ENCODE measurements at regions not wholly inside any gene's neighbourhood (a gene's known extent, or its start where the extent isn't known, plus 50 kb on each side); places are given as distances from the start of the nearest gene placed in this dataset.

DNA sequence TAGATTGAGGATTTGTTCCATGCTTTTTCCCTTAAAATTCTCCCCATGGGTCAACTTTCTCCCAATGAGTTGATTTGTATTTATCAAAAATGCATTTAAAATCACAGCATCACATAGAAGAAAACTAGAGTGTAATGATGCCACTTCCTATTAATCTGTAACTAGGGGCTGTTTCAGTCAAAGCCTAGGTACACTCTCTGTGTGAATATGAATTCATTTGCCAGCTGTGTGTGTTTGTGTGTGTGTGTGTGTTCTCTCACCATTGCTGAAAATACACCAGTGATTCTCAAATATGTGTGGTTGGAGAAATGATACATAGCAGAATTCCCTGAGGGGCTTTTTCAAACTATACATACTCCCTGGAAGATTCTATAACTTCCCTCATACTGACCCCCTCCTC is 546.5 kb downstream of the KLHL13 start:
- Histone ChIP-seq H3K4me3 (no peak overlapping the region), H3K4me1 (ENCODE audit: low read depth) (no peaks in the 10 kb centered on the region), H3K36me3 (no peaks in the 10 kb centered on the region), H3K27me3 (no peaks in the 10 kb centered on the region), H3K27ac (no peak overlapping the region), H3K9me3 (ENCODE audit: low read depth) (no peaks in the 10 kb centered on the region)
- TF ChIP-seq, protein P1, sequence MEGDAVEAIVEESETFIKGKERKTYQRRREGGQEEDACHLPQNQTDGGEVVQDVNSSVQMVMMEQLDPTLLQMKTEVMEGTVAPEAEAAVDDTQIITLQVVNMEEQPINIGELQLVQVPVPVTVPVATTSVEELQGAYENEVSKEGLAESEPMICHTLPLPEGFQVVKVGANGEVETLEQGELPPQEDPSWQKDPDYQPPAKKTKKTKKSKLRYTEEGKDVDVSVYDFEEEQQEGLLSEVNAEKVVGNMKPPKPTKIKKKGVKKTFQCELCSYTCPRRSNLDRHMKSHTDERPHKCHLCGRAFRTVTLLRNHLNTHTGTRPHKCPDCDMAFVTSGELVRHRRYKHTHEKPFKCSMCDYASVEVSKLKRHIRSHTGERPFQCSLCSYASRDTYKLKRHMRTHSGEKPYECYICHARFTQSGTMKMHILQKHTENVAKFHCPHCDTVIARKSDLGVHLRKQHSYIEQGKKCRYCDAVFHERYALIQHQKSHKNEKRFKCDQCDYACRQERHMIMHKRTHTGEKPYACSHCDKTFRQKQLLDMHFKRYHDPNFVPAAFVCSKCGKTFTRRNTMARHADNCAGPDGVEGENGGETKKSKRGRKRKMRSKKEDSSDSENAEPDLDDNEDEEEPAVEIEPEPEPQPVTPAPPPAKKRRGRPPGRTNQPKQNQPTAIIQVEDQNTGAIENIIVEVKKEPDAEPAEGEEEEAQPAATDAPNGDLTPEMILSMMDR (IDR thresholded peaks at IDR 0.05; ENCODE audit: low read depth, low read length): no peak
- DNase-seq (ENCODE audit: low read depth in 1 of 2, low spot score in 1 of 2): no peak

DNA sequence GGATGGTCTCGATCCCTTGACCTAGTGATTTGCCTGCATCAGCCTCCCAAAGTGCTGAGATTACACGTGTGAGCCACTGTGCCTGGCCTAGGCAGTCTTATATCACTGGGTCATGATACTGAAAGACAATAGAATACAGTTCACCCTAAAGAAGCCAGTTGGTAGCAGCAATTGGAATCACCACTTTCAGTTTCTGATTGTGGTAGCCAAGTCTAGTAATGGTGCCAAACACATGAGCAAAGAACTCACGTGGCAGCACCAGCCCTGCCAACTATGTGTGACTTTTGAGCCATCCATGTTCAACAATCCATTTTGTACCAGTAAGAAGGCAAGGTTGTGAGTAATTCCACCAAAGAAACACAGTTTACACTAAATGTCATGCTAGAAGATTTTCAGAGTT is 548.4 kb downstream of the KLHL13 start:
- no peaks in the 10 kb centered on the region for H3K9me3 ChIP-seq (ENCODE audit: low read depth)
- TF ChIP-seq, protein P1 (IDR thresholded peaks at IDR 0.05; ENCODE audit: low read depth, low read length): no peak
- no peak overlapping the region for H3K27ac ChIP-seq
- H3K27me3 ChIP-seq: no peaks in the 10 kb centered on the region
- H3K4me3 ChIP-seq: no peak overlapping the region
- H3K4me1 ChIP-seq (ENCODE audit: low read depth): no peaks in the 10 kb centered on the region
- DNase-seq (ENCODE audit: low read depth in 1 of 2, low spot score in 1 of 2): no peak
- no peaks in the 10 kb centered on the region for H3K36me3 ChIP-seq

DNA sequence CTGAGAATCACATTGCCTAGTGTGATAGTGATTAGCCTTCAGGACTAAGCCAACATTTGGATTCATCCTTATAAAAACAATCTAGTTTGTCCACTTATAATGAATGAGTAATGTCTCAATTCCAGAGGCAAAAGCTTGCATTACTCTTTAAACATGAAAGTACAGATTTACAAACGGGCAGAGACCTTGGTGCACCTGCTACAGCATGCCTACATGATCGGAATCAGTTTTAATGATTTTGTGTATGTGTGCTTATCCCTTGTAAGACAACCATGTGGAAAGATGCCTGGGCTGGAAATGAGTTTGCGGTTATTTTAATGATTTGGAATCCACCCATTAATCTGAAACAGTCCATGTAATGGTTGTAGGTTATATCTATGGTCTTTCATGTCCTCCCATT is 572.7 kb downstream of the KLHL13 start:
- TF ChIP-seq, protein P1 (IDR thresholded peaks at IDR 0.05; ENCODE audit: low read depth, low read length): no peak

DNA sequence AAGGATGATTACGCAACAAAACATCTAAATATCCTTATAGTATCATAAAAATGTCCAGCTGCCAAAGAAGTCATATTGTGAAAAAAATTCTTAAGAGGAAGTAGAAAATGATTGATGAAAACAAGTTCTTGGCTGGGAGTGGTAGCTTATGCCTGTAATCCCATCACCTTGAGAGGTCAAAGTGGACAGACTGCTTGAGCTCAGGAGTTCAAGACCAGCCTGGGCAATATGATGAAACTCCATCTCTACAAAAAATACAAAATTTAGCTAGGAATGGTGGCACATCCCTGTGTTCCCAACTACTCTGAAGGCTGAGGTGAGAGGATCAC is 577.6 kb downstream of the KLHL13 start:
- DNase-seq (ENCODE audit: low read depth in 1 of 2, low spot score in 1 of 2): no peak
- Histone ChIP-seq H3K9me3 (ENCODE audit: low read depth) (no peaks in the 10 kb centered on the region), H3K36me3 (no peaks in the 10 kb centered on the region), H3K4me3 (no peak overlapping the region), H3K27ac (no peak overlapping the region), H3K27me3 (no peaks in the 10 kb centered on the region), H3K4me1 (ENCODE audit: low read depth) (no peaks in the 10 kb centered on the region)
- TF ChIP-seq, protein P1 (IDR thresholded peaks at IDR 0.05; ENCODE audit: low read depth, low read length): no peak

More for the DNA sequence above, 572.7 kb downstream of the KLHL13 start:
- Histone ChIP-seq H3K4me1 (ENCODE audit: low read depth) (no peaks in the 10 kb centered on the region), H3K36me3 (no peaks in the 10 kb centered on the region), H3K27ac (no peak overlapping the region), H3K27me3 (no peaks in the 10 kb centered on the region), H3K4me3 (no peak overlapping the region), H3K9me3 (ENCODE audit: low read depth) (no peaks in the 10 kb centered on the region)
- DNase-seq (ENCODE audit: low read depth in 1 of 2, low spot score in 1 of 2): no peak

DNA sequence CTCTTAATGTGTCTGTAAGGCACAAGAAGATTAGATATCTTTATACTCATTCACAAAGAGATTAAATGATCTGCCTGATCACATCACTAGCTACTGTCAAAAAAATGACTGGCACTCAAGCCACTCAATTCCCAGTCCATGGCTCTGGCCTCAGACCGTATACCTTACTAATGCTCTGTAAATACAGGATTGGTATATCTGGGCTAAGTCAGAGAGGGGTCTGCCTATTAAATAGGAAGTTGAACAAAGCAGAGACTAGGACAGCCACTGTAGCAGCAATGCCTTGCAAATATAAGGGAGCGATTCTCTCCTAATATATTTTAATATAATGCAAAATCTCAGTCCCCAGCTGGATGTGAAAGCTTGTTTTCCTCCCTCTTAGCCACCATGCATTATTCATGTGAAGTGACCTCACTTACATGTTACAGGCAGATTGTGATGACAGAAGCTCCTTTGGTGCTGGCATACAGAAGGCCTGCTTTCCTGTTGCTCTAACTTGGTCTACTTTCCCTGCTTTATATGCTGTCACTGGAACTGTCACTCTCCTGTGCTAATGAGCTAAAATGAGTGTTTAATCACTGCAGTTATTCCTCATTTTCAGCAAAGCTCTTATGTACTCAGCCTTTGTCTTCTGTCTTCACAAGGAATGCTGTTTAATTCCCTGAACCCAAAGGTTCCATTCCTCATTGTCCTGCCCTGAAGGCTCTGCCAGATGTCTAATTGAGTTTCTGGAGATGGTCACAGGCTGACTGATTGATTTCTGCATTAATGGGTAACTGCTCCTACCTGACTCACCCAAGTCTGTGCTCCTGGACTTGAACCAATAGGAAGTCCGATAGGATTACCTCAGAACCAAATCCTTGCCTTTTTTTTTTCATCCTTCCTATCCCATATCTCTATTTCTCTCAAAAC is 578.2 kb downstream of the KLHL13 start:
- H3K4me1 ChIP-seq (ENCODE audit: low read depth): no peaks in the 10 kb centered on the region
- no peak overlapping the region for H3K27ac ChIP-seq
- H3K36me3 ChIP-seq: no peaks in the 10 kb centered on the region
- DNase-seq (ENCODE audit: low read depth in 1 of 2, low spot score in 1 of 2): no peak
- H3K4me3 ChIP-seq: no peak overlapping the region
- TF ChIP-seq, protein P1 (IDR thresholded peaks at IDR 0.05; ENCODE audit: low read depth, low read length): no peak
- no peaks in the 10 kb centered on the region for H3K9me3 ChIP-seq (ENCODE audit: low read depth)
- no peaks in the 10 kb centered on the region for H3K27me3 ChIP-seq

Measured in cardiac muscle cell (in vitro differentiated cells and primary cell).